AG10803 (cell line): ENCODE measurements at regions not wholly inside any gene's neighbourhood (a gene's known extent, or its start where the extent isn't known, plus 50 kb on each side); places are given as distances from the start of the nearest gene placed in this dataset.

Source experiments
- DNase-seq: peaks from one replicate; pipeline ENCODE4 v3.0.0; 2010; ENCODE audit warnings: low read depth
- H3K4me3 ChIP-seq: 2 replicates; pipeline ENCODE4 v1.5.1; 2011; ENCODE audit warnings: mild to moderate bottlenecking, low read length, control low read depth
- CTCF ChIP-seq: conservative IDR thresholded peaks from 2 replicates; pipeline ENCODE4 v1.5.1; 2011; ENCODE audit warnings: mild to moderate bottlenecking, low read length, control low read depth, inconsistent platforms

GRCh38 chr17:77542551-77543490 is 402.1 kb downstream of the SEC14L1 start:
- no peak overlapping the region for H3K4me3 ChIP-seq
- TF ChIP-seq CTCF: peak; percentile 99
- DNase-seq: peak; percentile 83

DNA sequence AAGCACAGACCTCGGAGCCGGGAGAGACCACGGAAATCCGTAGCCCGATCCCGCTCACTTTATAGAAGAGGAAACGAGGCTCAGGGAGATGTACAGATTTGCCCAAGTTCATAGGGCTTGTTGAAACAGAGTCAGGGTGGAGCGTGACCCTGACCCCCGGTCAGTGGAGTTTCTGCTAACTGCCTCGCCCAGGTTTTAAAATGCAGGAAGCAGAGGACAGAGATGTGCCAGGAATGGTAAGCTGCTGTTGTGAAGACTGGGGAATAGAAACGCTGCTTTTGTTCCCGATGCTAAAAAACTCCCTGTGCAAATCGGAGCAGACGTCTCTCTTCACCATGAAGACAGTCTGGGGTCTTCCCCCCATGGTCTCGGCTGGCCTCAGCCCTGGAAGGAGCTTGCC is 403.0 kb downstream of the SEC14L1 start:
- TF ChIP-seq CTCF: no peak
- no peak for DNase-seq
- H3K4me3 ChIP-seq: no peak overlapping the region

GRCh38 chr17:77544347-77545110 is 403.8 kb downstream of the SEC14L1 start:
- no peak overlapping the region for H3K4me3 ChIP-seq
- TF ChIP-seq CTCF: no peak
- DNase-seq: no peak

DNA sequence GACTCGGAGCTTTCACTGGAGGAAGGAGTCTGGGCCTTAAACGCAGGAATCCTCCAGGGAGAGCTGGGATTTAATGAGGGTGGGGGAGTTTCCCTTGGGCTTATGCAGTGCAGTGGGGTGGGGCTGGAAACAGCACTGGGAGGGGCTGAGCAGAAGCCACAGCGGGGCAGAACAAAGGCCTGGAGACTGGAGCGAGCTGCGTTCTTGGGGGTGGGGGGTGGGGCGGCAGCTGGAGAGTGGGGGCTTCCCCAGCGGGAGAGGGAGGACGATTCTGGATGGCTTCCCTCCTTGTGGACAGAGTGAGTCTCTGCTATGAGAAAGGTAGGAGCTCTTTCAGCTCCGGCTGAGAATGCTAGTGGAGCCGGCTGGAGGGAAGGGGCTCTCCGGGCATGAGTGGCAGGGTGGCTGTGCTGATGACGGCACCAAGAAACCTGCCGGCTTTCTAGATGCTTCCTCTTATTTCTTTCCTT is 406.0 kb downstream of the SEC14L1 start:
- DNase-seq: no peak
- TF ChIP-seq CTCF: no peak
- H3K4me3 ChIP-seq: no peak overlapping the region

DNA sequence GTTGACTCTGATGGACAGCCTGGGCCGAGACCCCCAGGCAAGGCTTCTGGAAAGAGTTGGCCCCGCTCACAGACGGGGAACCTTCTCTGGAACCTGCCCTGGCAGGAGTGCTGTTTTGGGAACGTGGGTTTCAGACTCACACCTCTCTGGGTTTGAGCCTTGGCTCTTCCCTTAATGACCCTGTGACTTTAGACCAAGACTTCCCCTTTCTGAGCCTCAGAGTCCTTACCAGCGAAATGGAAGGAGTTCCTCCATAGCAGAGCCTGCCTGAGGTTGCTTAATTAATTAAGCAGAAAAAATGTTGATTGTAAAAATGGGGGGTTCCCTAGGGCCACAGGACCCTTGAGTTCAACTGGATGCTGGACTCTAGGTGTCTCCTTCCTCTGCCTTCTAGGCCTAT is 408.2 kb downstream of the SEC14L1 start:
- DNase-seq: no peak
- H3K4me3 ChIP-seq: no peak overlapping the region
- TF ChIP-seq CTCF: no peak

DNA sequence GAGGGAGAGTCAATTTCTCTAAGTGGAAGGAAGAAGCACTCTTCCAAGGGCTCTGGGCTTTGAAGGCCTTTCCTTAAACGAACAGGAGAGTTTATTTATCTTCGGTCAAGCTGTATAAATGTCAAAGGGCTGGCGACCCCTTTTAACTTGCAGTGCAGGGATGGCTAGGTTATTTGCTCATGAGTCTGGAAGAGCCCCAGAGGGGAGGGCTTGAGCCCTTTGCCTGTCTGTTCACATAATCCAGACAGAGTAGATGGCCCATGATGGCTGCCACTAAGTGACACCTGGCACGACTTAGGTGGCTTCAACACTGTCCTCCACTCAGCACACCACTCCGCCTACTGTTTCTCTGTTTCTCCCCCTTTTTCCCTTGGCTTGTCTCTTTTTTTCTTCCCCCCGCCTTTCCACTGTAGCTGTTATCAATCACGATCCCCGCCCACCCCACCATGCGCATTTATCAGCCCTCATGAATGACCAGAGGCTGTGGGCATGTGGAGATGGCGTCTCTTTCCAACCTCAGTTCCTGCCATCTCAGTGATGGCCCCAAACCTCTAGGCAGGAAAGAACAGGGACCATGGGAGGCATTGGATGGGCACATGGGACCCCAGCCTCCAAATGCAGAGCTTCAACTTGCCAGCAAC is 408.7 kb upstream of the TNRC6C start:
- no peak for TF ChIP-seq CTCF
- no peak overlapping the region for H3K4me3 ChIP-seq
- no peak for DNase-seq
